ENCODE measurements at regions not wholly inside any gene's neighbourhood (a gene's known extent, or its start where the extent isn't known, plus 50 kb on each side); places are given as distances from the start of the nearest gene placed in this dataset.

DNA sequence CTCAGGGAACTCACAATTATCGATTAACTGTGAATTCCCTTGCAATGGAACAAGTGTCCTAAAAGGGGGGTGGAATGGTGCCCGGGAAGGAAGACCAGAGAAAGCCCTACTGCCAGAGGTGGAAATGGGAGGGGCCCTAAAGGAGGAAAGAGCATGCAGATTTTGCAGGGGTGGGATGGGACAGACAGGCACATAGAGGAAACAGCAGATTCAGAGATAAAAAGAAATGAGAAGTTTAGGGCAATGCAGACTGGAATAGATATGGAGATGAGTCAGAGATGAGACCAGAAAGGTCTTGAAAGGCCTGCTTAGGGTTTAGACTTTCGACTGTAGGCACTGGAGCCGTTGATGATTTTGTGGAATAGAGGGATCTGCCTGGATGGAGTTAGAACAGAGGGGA is 57.4 kb upstream of the PITX2 start:
- Histone ChIP-seq H3K4me3 (ENCODE audit: insufficient read depth, low read depth, low read length) (no peak overlapping the region), H3K36me3 (ENCODE audit: control insufficient read depth, insufficient read depth, low read length) (no peaks in the 10 kb centered on the region), H4K20me1 (ENCODE audit: insufficient read depth, low read length) (no peaks in the 10 kb centered on the region), H3K14ac (replicated peaks; ENCODE audit: low read depth, low read length) (no peak overlapping the region), H3K9me1 (ENCODE audit: insufficient read depth, low read length) (no peaks in the 10 kb centered on the region), H2AFZ (replicated peaks; ENCODE audit: low read length, poor library complexity) (no peak overlapping the region), H4K8ac (ENCODE audit: low read depth in 2 of 2, low read length in 2 of 2) (no peak overlapping the region), H2BK120ac (ENCODE audit: low read depth, low read length) (no peak overlapping the region), H3K9ac (ENCODE audit: low read depth, low read length) (no peak overlapping the region), H3K27me3 (ENCODE audit: control insufficient read depth, insufficient read depth, low read length) (no peaks in the 10 kb centered on the region), H3K79me1 (ENCODE audit: low read depth in 1 of 2, low read length in 2 of 2) (no peaks in the 10 kb centered on the region), H3K18ac (ENCODE audit: low read depth, low read length) (no peak overlapping the region), H4K91ac (ENCODE audit: insufficient read depth, low read depth, low read length) (no peak overlapping the region), H2BK20ac (ENCODE audit: low read depth, low read length) (no peak overlapping the region), H3K56ac (ENCODE audit: extremely low read depth, insufficient read depth, low read length) (no peak overlapping the region), H3K9me3 (ENCODE audit: control insufficient read depth, insufficient read depth, low read length) (no peaks in the 10 kb centered on the region), H2AK9ac (replicated peaks; ENCODE audit: low read depth, low read length, poor library complexity) (no peak overlapping the region), H3K4ac (ENCODE audit: low read depth, low read length) (no peak overlapping the region), H2BK5ac (ENCODE audit: low read depth, low read length, poor library complexity, severe bottlenecking) (no peak overlapping the region), H4K5ac (ENCODE audit: low read depth, low read length) (no peak overlapping the region), H3K4me2 (ENCODE audit: low read depth, low read length) (no peak overlapping the region), H2BK15ac (ENCODE audit: low read depth, low read length) (no peak overlapping the region), H3K4me1 (ENCODE audit: control insufficient read depth, insufficient read depth, low read length) (no peaks in the 10 kb centered on the region), H3K23ac (ENCODE audit: low read depth, low read length) (no peak overlapping the region), H3K27ac (ENCODE audit: insufficient read depth, low read length) (no peak overlapping the region), H2AK5ac (ENCODE audit: low read depth, low read length) (no peak overlapping the region)
- WGBS, 2 experiments (ENCODE audit: extremely low coverage in 2 of 2, insufficient read length in 1 of 2): 65% methylated on average over 2 of the region's 4 CpGs; no CpG with 5 or more reads in 1 of the 2 experiments
- in situ Hi-C loops (cut with MboI; ENCODE audit: low sequenced_read_pairs): no loop called here
- CTCF ChIA-PET: no interaction called here
- intact Hi-C loops (cut with micrococcal nuclease): no loop called here
- no TSS peak for BruUV-seq (replicated peaks)
- no peak for TF ChIP-seq FOS (IDR thresholded peaks at IDR 0.05; ENCODE audit: low read depth, low read length)
- TF ChIP-seq MXI1 (IDR thresholded peaks at IDR 0.05; ENCODE audit: borderline replicate concordance, low read depth, low read length): no peak
- TF ChIP-seq CEBPB (IDR thresholded peaks at IDR 0.05; ENCODE audit: low read depth, low read length): no peak
- no peak for TF ChIP-seq BHLHE40 (IDR thresholded peaks at IDR 0.05; ENCODE audit: low read depth, low read length)
- no peak for TF ChIP-seq RAD21 (IDR thresholded peaks at IDR 0.05; ENCODE audit: low read length)
- no peak for TF ChIP-seq MAZ (IDR thresholded peaks at IDR 0.05; ENCODE audit: borderline replicate concordance, low read depth, low read length)
- no peak for TF ChIP-seq USF2 (IDR thresholded peaks at IDR 0.05; ENCODE audit: low read depth, low read length)
- no peak for TF ChIP-seq RFX5 (IDR thresholded peaks at IDR 0.05; ENCODE audit: low read depth, low read length)
- TF ChIP-seq NFE2L2 (IDR thresholded peaks at IDR 0.05; ENCODE audit: low read depth, low read length): no peak
- no peak for TF ChIP-seq SMC3 (IDR thresholded peaks at IDR 0.05; ENCODE audit: low read depth, low read length)
- TF ChIP-seq CHD1 (IDR thresholded peaks at IDR 0.05; ENCODE audit: low read depth, low read length): no peak
- TF ChIP-seq MAFK (IDR thresholded peaks at IDR 0.05; ENCODE audit: low read depth, low read length): no peak
- no peak for TF ChIP-seq POLR2A (IDR thresholded peaks at IDR 0.05; ENCODE audit: low read depth, low read length)
- TF ChIP-seq, protein P1, sequence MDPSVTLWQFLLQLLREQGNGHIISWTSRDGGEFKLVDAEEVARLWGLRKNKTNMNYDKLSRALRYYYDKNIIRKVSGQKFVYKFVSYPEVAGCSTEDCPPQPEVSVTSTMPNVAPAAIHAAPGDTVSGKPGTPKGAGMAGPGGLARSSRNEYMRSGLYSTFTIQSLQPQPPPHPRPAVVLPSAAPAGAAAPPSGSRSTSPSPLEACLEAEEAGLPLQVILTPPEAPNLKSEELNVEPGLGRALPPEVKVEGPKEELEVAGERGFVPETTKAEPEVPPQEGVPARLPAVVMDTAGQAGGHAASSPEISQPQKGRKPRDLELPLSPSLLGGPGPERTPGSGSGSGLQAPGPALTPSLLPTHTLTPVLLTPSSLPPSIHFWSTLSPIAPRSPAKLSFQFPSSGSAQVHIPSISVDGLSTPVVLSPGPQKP (IDR thresholded peaks at IDR 0.05; ENCODE audit: borderline replicate concordance, low read depth, low read length): no peak
- TF ChIP-seq CTCF (conservative IDR thresholded peaks at IDR 0.05; ENCODE audit: low read depth, low read length): no peak
- TF ChIP-seq RCOR1 (IDR thresholded peaks at IDR 0.05; ENCODE audit: insufficient replicate concordance, low read length): no peak
- no peak for DNase-seq
- dilution Hi-C loops (cut with HindIII; ENCODE audit: low sequenced_read_pairs, unreplicated experiment): no loop called here
- POLR2A ChIA-PET (ENCODE audit: unreplicated experiment): no interaction called here
- no peak for ATAC-seq (ENCODE audit: low read depth)

All from IMR-90 (cell line).